GM18517 (cell line): ENCODE measurements at regions not wholly inside any gene's neighbourhood (a gene's known extent, or its start where the extent isn't known, plus 50 kb on each side); places are given as distances from the start of the nearest gene placed in this dataset.
"Not testable (repeated sequence)": the region's sequence is repeated elsewhere in the genome, so short reads cannot be mapped to it uniquely, and the experiment has no call there.

Source experiments
- ATAC-seq: cut with Tn5 transposase; IDR thresholded peaks from one replicate; pipeline ENCODE4 v1.9.1; 2021; ENCODE audit warnings: mild to moderate bottlenecking, moderate library complexity; ENCODE audit not compliant: unreplicated experiment

DNA sequence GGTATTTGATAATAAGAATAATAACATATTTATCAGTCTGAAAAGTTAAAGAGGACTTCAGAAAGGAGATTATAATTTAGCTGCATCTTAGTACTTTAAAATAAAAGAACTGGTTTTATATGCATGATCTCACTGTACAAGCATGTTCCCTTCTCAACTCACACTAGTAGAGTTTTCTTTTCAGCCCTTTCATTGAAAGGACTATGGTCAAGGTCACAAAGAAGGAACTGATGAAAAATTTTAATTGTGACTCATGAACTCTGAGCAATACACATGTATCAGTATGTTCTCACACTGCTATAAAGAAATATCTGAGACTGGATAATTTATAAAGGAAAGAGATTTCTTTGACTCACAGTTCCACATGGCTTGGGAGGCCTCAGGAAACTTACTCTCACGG lies 73.7 kb upstream of the NDST4 start:
- ATAC-seq: no peak

DNA sequence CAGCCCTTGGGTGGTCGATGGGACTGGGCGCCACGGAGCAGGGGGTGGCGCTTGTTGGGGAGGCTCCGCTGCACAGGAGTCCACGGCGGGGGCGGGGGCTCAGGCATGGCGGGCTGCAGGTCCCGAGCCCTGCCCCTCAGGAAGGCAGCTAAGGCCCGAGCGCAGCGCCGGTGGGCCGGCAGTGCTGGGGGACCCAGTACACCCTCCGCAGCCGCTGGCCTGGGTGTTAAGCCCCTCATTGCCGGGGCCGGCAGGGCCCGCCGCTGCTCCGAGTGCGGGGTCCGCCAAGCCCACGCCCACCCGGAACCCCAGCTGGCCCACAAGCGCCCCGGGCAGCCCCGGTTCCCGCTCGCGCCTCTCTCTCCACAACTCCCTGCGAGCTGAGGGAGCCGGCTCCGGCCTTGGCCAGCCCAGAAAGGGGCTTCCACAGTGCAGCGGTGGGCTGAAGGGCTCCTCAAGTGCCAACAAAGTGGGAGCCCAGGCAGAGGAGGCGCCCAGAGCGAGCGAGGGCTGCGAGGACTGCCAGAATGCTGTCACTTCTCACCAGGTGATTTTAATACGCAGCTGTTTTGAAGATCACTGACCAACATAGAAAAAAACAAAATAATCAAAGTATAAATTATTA lies 66.1 kb upstream of the NDST4 start:
- ATAC-seq: not testable (repeated sequence)

DNA sequence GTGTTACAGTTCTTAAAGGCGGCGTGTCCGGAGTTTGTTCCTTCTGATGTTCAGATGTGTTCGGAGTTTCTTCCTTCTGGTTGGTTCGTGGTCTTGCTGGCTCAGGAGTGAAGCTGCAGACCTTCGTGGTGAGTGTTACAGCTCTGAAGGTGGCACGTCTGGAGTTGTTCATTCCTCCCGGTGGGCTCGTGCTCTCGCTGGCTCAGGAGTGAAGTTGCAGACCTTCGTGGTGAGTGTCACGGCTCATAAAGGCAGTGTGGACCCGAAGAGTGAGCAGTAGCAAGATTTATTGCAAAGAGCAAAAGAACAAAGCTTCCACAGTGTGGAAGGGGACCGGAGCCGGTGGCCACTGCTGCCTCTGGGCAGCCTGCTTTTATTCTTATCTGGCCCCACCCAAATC lies 65.3 kb upstream of the NDST4 start:
- not testable (repeated sequence) for ATAC-seq

DNA sequence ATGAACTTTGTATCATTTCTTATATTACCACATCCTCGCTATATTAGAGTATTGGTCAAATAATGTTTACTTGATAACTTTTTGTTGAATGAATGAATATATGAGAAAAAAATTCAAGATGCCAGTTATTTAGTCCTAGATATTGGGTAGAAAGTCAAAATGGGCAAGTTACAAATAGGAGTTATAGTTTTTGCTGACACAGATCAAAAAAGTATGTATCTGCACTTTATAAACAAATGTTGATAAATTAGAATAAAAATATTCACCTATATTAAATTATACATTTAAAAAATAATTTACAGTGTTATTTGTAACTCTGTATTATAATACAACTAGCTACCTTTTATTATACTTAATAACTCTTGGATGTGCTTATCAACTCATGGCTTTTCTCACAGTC lies 57.8 kb upstream of the NDST4 start:
- no peak for ATAC-seq

- no peak for ATAC-seq
These were observed 52.1 kb upstream of the NDST4 start for GRCh38 chr4:115165503-115165902.
